Skeletal muscle tissue (tissue), 3 donors: ENCODE measurements at regions not wholly inside any gene's neighbourhood (a gene's known extent, or its start where the extent isn't known, plus 50 kb on each side); places are given as distances from the start of the nearest gene placed in this dataset.

Source experiments
- H3K27ac ChIP-seq: one replicate; pipeline ENCODE4 v1.7.0; 2013; ENCODE audit warnings: mild to moderate bottlenecking, low read depth, low read length, inconsistent platforms
- H3K27me3 ChIP-seq, 3 donors: one replicate each; pipeline ENCODE4 v1.7.0; 2013; ENCODE audit warnings: low read length in 3 of 3; ENCODE audit not compliant: control insufficient read depth in 3 of 3, insufficient read depth in 3 of 3
- H3K36me3 ChIP-seq, 3 donors: one replicate each; pipeline ENCODE4 v1.7.0; 2013; ENCODE audit warnings: low read length in 3 of 3; ENCODE audit not compliant: control insufficient read depth in 3 of 3, insufficient read depth in 3 of 3
- H3K4me1 ChIP-seq, 3 donors: one replicate each; pipeline ENCODE4 v1.7.0; 2013; ENCODE audit warnings: low read length in 3 of 3, mild to moderate bottlenecking in 3 of 3; ENCODE audit not compliant: control insufficient read depth in 3 of 3, insufficient read depth in 3 of 3
- H3K4me3 ChIP-seq, 3 donors: one replicate each; pipeline ENCODE4 v1.7.0; 2013; ENCODE audit warnings: low read length in 3 of 3
- H3K9ac ChIP-seq, 3 donors: one replicate each; pipeline ENCODE4 v1.7.0; 2013; ENCODE audit warnings: low read length in 3 of 3, mild to moderate bottlenecking in 3 of 3, moderate library complexity in 2 of 3, low read depth in 1 of 3
- H3K9me3 ChIP-seq, 3 donors: one replicate each; pipeline ENCODE4 v1.7.0; 2013; ENCODE audit warnings: low read length in 3 of 3; ENCODE audit not compliant: control insufficient read depth in 3 of 3
- donor health status: Osteomylitis.

DNA sequence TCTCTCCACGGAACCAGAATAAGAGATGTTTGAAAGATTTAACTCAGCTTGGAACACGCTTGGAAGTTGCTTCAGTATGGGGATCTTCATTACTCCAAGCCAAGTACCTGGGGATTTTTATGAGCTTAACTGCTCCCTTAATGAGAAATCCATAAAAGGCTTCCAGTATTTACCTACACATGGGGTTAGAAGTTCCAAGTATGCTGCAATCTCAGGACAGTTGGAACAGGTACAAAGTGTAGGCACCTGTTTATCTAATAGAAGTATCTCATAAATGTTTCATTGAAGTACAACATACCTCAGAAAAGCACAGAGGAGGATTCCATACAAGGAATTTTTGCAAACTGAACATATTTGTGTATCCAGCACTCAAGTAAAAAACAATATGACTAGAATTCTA is 161.6 kb upstream of the PIRT start:
- H3K9ac ChIP-seq: no peak overlapping the region
- no peak overlapping the region for H3K4me3 ChIP-seq
- no peaks in the 10 kb centered on the region for H3K36me3 ChIP-seq
- no peaks in the 10 kb centered on the region for H3K4me1 ChIP-seq
- peaks cover 3 to 5% (median 4%) of the 10 kb centered on the region in 3 donors for H3K27me3 ChIP-seq
- H3K27ac ChIP-seq: no peak overlapping the region
- peaks cover 0 to 2% (median 0%) of the 10 kb centered on the region in 3 donors for H3K9me3 ChIP-seq

- Histone ChIP-seq H3K9ac (no peak overlapping the region), H3K4me1 (no peaks in the 10 kb centered on the region), H3K9me3 (peaks cover 0 to 2% (median 0%) of the 10 kb centered on the region in 3 donors), H3K4me3 (no peak overlapping the region), H3K27ac (no peak overlapping the region), H3K36me3 (no peaks in the 10 kb centered on the region), H3K27me3 (peaks cover 0 to 5% (median 0%) of the 10 kb centered on the region in 3 donors)
These were observed 155.2 kb upstream of the PIRT start for GRCh38 chr17:10993126-10993525.

GRCh38 chr17:10992106-10992880 is 154.4 kb upstream of the PIRT start:
- Histone ChIP-seq H3K9ac (no peak overlapping the region), H3K27ac (no peak overlapping the region), H3K36me3 (no peaks in the 10 kb centered on the region), H3K4me3 (no peak overlapping the region), H3K9me3 (peaks cover 0 to 2% (median 0%) of the 10 kb centered on the region in 3 donors), H3K4me1 (no peaks in the 10 kb centered on the region), H3K27me3 (peaks cover 0 to 5% (median 0%) of the 10 kb centered on the region in 3 donors)

- no peak overlapping the region for H3K9ac ChIP-seq
- H3K36me3 ChIP-seq: no peaks in the 10 kb centered on the region
- H3K9me3 ChIP-seq: no peaks in the 10 kb centered on the region
- peaks cover 0 to 5% (median 0%) of the 10 kb centered on the region in 3 donors for H3K27me3 ChIP-seq
- H3K27ac ChIP-seq: no peak overlapping the region
- H3K4me1 ChIP-seq: no peaks in the 10 kb centered on the region
- no peak overlapping the region for H3K4me3 ChIP-seq
These were observed 149.9 kb upstream of the PIRT start for GRCh38 chr17:10987786-10988185.

GRCh38 chr17:10984220-10984619 is 146.3 kb upstream of the PIRT start:
- no peak overlapping the region for H3K27ac ChIP-seq
- no peaks in the 10 kb centered on the region for H3K9me3 ChIP-seq
- H3K4me3 ChIP-seq: no peak overlapping the region
- H3K27me3 ChIP-seq: no peaks in the 10 kb centered on the region
- no peaks in the 10 kb centered on the region for H3K4me1 ChIP-seq
- no peak overlapping the region for H3K9ac ChIP-seq
- H3K36me3 ChIP-seq: no peaks in the 10 kb centered on the region

DNA sequence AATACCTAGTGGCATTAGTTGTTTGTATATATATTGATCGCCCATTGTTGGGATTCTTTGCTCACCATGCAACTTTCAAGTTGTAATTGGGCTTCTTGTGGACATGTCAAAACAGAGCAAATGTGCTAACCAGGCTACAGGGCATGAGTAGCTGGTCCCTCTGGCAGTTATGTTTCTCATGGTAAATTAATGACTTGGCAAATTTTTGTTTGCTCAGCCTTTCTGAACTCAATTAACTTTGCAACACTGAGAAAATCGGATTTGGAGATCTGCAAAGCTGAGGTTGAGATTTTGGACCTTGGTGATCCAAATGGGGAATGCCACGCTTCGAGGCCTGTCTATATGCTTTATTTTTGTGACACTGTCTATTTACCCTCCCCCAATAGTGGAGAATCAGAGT is 138.5 kb upstream of the PIRT start:
- H3K27ac ChIP-seq: no peak overlapping the region
- H3K9me3 ChIP-seq: no peaks in the 10 kb centered on the region
- H3K27me3 ChIP-seq: no peaks in the 10 kb centered on the region
- H3K4me1 ChIP-seq: no peaks in the 10 kb centered on the region
- H3K4me3 ChIP-seq: no peak overlapping the region
- H3K9ac ChIP-seq: no peak overlapping the region
- H3K36me3 ChIP-seq: no peaks in the 10 kb centered on the region

DNA sequence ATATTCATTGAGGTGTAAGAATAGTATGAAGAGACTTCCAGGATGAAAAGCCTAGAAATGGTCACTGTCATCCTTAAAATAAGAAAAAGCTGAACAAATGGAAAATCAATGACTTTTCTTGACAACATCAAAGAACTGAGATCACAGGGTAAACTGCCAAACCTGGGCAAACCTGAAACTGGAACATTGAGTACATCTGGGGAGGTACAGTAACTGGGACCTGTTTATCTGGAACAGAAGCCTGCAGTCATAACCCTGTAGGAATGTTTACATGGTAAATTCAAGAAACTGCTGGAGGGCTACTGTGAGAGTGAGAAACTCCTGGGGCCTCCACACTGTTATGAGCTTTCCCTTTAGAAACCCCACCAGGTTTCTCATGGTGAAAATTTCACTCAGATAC is 130.1 kb upstream of the PIRT start:
- no peaks in the 10 kb centered on the region for H3K27me3 ChIP-seq
- no peaks in the 10 kb centered on the region for H3K9me3 ChIP-seq
- no peaks in the 10 kb centered on the region for H3K36me3 ChIP-seq
- no peaks in the 10 kb centered on the region for H3K4me1 ChIP-seq
- H3K9ac ChIP-seq: no peak overlapping the region
- no peak overlapping the region for H3K4me3 ChIP-seq
- H3K27ac ChIP-seq: no peak overlapping the region

DNA sequence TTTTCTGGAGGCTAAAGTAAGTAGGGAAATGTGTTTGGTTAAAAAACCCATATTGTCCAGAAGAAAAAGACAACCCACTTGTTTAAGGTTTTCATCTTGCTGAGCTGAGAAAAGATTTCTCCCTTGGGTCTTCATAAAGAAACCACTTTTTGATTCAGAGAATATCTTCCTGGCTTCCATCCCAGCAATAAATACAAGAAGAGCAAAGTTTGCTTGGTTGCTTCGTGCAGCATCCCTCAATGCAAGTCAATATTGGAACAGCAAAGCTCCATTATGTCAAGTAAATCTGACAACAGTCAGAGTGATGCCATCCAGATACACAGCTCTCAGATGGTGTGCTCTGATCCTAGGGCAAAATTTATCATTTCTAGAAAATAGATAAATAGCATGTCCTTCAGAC is 118.9 kb upstream of the PIRT start:
- H3K4me1 ChIP-seq: no peaks in the 10 kb centered on the region
- H3K36me3 ChIP-seq: no peaks in the 10 kb centered on the region
- no peak overlapping the region for H3K4me3 ChIP-seq
- H3K27ac ChIP-seq: no peak overlapping the region
- H3K9ac ChIP-seq: no peak overlapping the region
- no peaks in the 10 kb centered on the region for H3K27me3 ChIP-seq
- no peaks in the 10 kb centered on the region for H3K9me3 ChIP-seq

DNA sequence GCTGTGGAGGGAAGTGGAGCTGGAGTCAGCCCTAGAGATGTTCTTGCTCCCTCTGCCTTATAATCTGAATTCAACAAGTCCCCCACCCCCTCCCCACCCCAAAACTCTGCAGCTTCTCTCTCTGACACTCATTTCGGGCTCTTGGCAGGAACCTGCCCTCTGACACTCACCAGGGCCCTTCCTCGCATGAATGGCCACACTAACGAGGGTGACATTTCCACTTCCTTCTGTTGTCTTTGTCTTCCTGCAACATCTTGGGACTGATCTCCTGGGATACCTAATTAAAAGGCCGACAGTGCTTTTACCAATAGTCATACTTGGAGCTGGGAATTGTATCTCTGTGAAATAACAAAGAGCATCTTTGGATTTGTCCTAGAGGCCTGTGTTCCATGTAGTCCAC is 106.9 kb upstream of the PIRT start:
- Histone ChIP-seq H3K36me3 (no peaks in the 10 kb centered on the region), H3K4me3 (no peak overlapping the region), H3K27ac (no peak overlapping the region), H3K4me1 (no peaks in the 10 kb centered on the region), H3K9ac (no peak overlapping the region), H3K9me3 (peaks cover 0 to 2% (median 0%) of the 10 kb centered on the region in 3 donors), H3K27me3 (no peaks in the 10 kb centered on the region)

GRCh38 chr17:10936931-10937330 is 99.0 kb upstream of the PIRT start:
- no peaks in the 10 kb centered on the region for H3K4me1 ChIP-seq
- no peak overlapping the region for H3K9ac ChIP-seq
- no peak overlapping the region for H3K27ac ChIP-seq
- no peaks in the 10 kb centered on the region for H3K36me3 ChIP-seq
- no peaks in the 10 kb centered on the region for H3K9me3 ChIP-seq
- no peak overlapping the region for H3K4me3 ChIP-seq
- peaks cover 0 to 7% (median 0%) of the 10 kb centered on the region in 3 donors for H3K27me3 ChIP-seq
